Gastrocnemius medialis (tissue), 4 donors: ENCODE measurements at regions not wholly inside any gene's neighbourhood (a gene's known extent, or its start where the extent isn't known, plus 50 kb on each side); places are given as distances from the start of the nearest gene placed in this dataset.

ENCODE experiments used
- CTCF ChIP-seq, 5 experiments: fragments of 450-650 bp in 3 of 5; fragments of 200-600 bp in 2 of 5; sonication (generic) in 2 of 5; IDR thresholded peaks in 4 of 5; conservative IDR thresholded peaks in 1 of 5; 1 replicate in 4 of 5; 2 replicates in 1 of 5; pipeline ENCODE4 v1.5.1; 2016 to 2019; ENCODE audit warnings: antibody characterized with exemption in 5 of 5, mild to moderate bottlenecking in 3 of 5, moderate library complexity in 3 of 5
- POLR2A ChIP-seq, 2 donors: fragments of 450-650 bp; IDR thresholded peaks; one replicate each; pipeline ENCODE4 v1.6.1; 2017; ENCODE audit warnings: antibody characterized with exemption in 2 of 2, mild to moderate bottlenecking in 2 of 2, moderate library complexity in 2 of 2

GRCh38 chr16:86706726-86707125 lies 128.4 kb downstream of the FOXL1 start:
- no peak for TF ChIP-seq POLR2A (IDR thresholded peaks at IDR 0.05)
- TF ChIP-seq CTCF (IDR thresholded peaks at IDR 0.05 in 4 of 5, conservative IDR thresholded peaks at IDR 0.05 in 1 of 5): no peak
